ENCODE measurements at regions not wholly inside any gene's neighbourhood (a gene's known extent, or its start where the extent isn't known, plus 50 kb on each side); places are given as distances from the start of the nearest gene placed in this dataset.

DNA sequence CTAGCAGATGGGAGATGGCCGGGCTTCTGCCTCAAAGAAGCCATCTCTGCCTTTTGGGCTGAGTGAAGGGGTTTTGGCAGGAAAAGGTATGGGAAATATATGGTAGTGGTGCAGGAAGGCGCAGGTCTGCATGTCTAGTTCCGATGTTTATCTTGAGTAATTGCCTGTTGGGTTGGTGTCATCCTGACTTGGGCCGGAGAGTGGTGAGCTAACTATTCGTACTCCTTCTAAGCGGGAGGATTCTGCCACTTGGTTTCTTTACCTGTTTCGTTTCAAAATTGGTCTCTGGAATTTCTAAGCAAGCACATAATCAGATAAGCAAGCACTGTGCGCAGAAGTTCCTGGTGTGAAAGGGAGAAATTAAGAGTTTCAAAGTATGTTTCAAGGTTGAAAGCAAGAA is 229.6 kb downstream of the SAMD5 start:
- Histone ChIP-seq H3K4me1 (ENCODE audit: control insufficient read depth, insufficient read depth, low read length) (peaks cover 2% of the 10 kb centered on the region; the same call in 1 of the 2 replicates), H2BK120ac (ENCODE audit: low read depth, low read length) (no peak overlapping the region), H3K36me3 (ENCODE audit: control insufficient read depth, insufficient read depth, low read length) (no peaks in the 10 kb centered on the region), H3K27me3 (ENCODE audit: control insufficient read depth, insufficient read depth, low read length) (no peaks in the 10 kb centered on the region; the same call in 1 of the 2 replicates), H2AK5ac (ENCODE audit: low read depth, low read length) (no peak overlapping the region), H3K9me1 (ENCODE audit: insufficient read depth, low read length) (no peaks in the 10 kb centered on the region), H4K5ac (ENCODE audit: low read depth, low read length) (no peak overlapping the region), H3K4me2 (ENCODE audit: low read depth, low read length) (no peak overlapping the region), H2AK9ac (replicated peaks; ENCODE audit: low read depth, low read length, poor library complexity) (no peak overlapping the region), H2BK5ac (ENCODE audit: low read depth, low read length, poor library complexity, severe bottlenecking) (no peak overlapping the region), H2AFZ (replicated peaks; ENCODE audit: low read length, poor library complexity) (no peak overlapping the region), H3K9ac (ENCODE audit: low read depth, low read length) (no peak overlapping the region), H2BK20ac (ENCODE audit: low read depth, low read length) (no peak overlapping the region), H2BK15ac (ENCODE audit: low read depth, low read length) (no peak overlapping the region), H3K14ac (replicated peaks; ENCODE audit: low read depth, low read length) (no peak overlapping the region), H4K8ac (ENCODE audit: low read depth in 2 of 2, low read length in 2 of 2) (no peak overlapping the region), H3K27ac (ENCODE audit: insufficient read depth, low read length) (no peak overlapping the region), H3K56ac (ENCODE audit: extremely low read depth, insufficient read depth, low read length) (no peak overlapping the region), H3K18ac (ENCODE audit: low read depth, low read length) (no peak overlapping the region), H4K91ac (ENCODE audit: insufficient read depth, low read depth, low read length) (no peak overlapping the region), H3K4me3 (ENCODE audit: insufficient read depth, low read depth, low read length) (no peak overlapping the region), H4K20me1 (ENCODE audit: insufficient read depth, low read length) (no peaks in the 10 kb centered on the region), H3K23ac (ENCODE audit: low read depth, low read length) (no peak overlapping the region), H3K4ac (ENCODE audit: low read depth, low read length) (no peak overlapping the region), H3K9me3 (ENCODE audit: control insufficient read depth, insufficient read depth, low read length) (no peaks in the 10 kb centered on the region), H3K79me1 (ENCODE audit: low read depth in 1 of 2, low read length in 2 of 2) (no peaks in the 10 kb centered on the region)
- ChIA-PET POLR2A (ENCODE audit: unreplicated experiment) (no interaction called here), CTCF (no interaction called here)
- TF ChIP-seq MXI1 (IDR thresholded peaks at IDR 0.05; ENCODE audit: borderline replicate concordance, low read depth, low read length) (no peak), RAD21 (IDR thresholded peaks at IDR 0.05; ENCODE audit: low read length) (no peak), NFE2L2 (IDR thresholded peaks at IDR 0.05; ENCODE audit: low read depth, low read length) (no peak), FOS (IDR thresholded peaks at IDR 0.05; ENCODE audit: low read depth, low read length) (no peak), CEBPB (IDR thresholded peaks at IDR 0.05; ENCODE audit: low read depth, low read length) (no peak), RFX5 (IDR thresholded peaks at IDR 0.05; ENCODE audit: low read depth, low read length) (no peak), POLR2A (IDR thresholded peaks at IDR 0.05; ENCODE audit: low read depth, low read length) (no peak), MAZ (IDR thresholded peaks at IDR 0.05; ENCODE audit: borderline replicate concordance, low read depth, low read length) (no peak), MAFK (IDR thresholded peaks at IDR 0.05; ENCODE audit: low read depth, low read length) (no peak), SMC3 (IDR thresholded peaks at IDR 0.05; ENCODE audit: low read depth, low read length) (no peak), CHD1 (IDR thresholded peaks at IDR 0.05; ENCODE audit: low read depth, low read length) (no peak), BHLHE40 (IDR thresholded peaks at IDR 0.05; ENCODE audit: low read depth, low read length) (no peak), RCOR1 (IDR thresholded peaks at IDR 0.05; ENCODE audit: insufficient replicate concordance, low read length) (no peak)
- TF ChIP-seq, protein P1, sequence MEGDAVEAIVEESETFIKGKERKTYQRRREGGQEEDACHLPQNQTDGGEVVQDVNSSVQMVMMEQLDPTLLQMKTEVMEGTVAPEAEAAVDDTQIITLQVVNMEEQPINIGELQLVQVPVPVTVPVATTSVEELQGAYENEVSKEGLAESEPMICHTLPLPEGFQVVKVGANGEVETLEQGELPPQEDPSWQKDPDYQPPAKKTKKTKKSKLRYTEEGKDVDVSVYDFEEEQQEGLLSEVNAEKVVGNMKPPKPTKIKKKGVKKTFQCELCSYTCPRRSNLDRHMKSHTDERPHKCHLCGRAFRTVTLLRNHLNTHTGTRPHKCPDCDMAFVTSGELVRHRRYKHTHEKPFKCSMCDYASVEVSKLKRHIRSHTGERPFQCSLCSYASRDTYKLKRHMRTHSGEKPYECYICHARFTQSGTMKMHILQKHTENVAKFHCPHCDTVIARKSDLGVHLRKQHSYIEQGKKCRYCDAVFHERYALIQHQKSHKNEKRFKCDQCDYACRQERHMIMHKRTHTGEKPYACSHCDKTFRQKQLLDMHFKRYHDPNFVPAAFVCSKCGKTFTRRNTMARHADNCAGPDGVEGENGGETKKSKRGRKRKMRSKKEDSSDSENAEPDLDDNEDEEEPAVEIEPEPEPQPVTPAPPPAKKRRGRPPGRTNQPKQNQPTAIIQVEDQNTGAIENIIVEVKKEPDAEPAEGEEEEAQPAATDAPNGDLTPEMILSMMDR (conservative IDR thresholded peaks at IDR 0.05; ENCODE audit: low read depth, low read length) = no peak
- TF ChIP-seq, protein P2, sequence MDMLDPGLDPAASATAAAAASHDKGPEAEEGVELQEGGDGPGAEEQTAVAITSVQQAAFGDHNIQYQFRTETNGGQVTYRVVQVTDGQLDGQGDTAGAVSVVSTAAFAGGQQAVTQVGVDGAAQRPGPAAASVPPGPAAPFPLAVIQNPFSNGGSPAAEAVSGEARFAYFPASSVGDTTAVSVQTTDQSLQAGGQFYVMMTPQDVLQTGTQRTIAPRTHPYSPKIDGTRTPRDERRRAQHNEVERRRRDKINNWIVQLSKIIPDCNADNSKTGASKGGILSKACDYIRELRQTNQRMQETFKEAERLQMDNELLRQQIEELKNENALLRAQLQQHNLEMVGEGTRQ (IDR thresholded peaks at IDR 0.05; ENCODE audit: low read depth, low read length) = no peak
- TF ChIP-seq, protein P3, sequence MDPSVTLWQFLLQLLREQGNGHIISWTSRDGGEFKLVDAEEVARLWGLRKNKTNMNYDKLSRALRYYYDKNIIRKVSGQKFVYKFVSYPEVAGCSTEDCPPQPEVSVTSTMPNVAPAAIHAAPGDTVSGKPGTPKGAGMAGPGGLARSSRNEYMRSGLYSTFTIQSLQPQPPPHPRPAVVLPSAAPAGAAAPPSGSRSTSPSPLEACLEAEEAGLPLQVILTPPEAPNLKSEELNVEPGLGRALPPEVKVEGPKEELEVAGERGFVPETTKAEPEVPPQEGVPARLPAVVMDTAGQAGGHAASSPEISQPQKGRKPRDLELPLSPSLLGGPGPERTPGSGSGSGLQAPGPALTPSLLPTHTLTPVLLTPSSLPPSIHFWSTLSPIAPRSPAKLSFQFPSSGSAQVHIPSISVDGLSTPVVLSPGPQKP (IDR thresholded peaks at IDR 0.05; ENCODE audit: borderline replicate concordance, low read depth, low read length) = no peak
- in situ Hi-C loops (cut with MboI; ENCODE audit: low sequenced_read_pairs) (no loop called here), dilution Hi-C loops (cut with HindIII; ENCODE audit: low sequenced_read_pairs, unreplicated experiment) (no loop called here), intact Hi-C loops (cut with micrococcal nuclease) (no loop called here)
- ATAC-seq (ENCODE audit: low read depth) (no peak), DNase-seq (no peak)
- BruUV-seq (replicated peaks) = no TSS peak
- 100% methylated on average over 1 of the region's 8 CpGs; no CpG with 5 or more reads in 1 of the 2 experiments for WGBS, 2 experiments (ENCODE audit: extremely low coverage in 2 of 2, insufficient read length in 1 of 2)

Data from IMR-90 (cell line).